ENCODE measurements at regions not wholly inside any gene's neighbourhood (a gene's known extent, or its start where the extent isn't known, plus 50 kb on each side); places are given as distances from the start of the nearest gene placed in this dataset.

GRCh38 chr4:138090150-138090917 lies 151.8 kb downstream of the SLC7A11 start:
- H3K4me1 Mint-ChIP-seq = no peaks in the 10 kb centered on the region
- no peaks in the 10 kb centered on the region for H3K9me3 Mint-ChIP-seq
- H3K4me3 Mint-ChIP-seq = no peak overlapping the region
- no peak overlapping the region for H3K27ac Mint-ChIP-seq
- H3K27me3 Mint-ChIP-seq = peaks cover 1% of the 10 kb centered on the region
- H3K36me3 Mint-ChIP-seq = no peaks in the 10 kb centered on the region

- H3K27me3 Mint-ChIP-seq = peaks cover 1% of the 10 kb centered on the region
- no peak overlapping the region for H3K27ac Mint-ChIP-seq
- no peak overlapping the region for H3K4me3 Mint-ChIP-seq
- H3K9me3 Mint-ChIP-seq = no peaks in the 10 kb centered on the region
- no peaks in the 10 kb centered on the region for H3K4me1 Mint-ChIP-seq
- no peaks in the 10 kb centered on the region for H3K36me3 Mint-ChIP-seq
Measured at GRCh38 chr4:138088449-138089208, 153.5 kb downstream of the SLC7A11 start.

- Mint-ChIP-seq H3K27ac (no peak overlapping the region), H3K4me3 (no peak overlapping the region), H3K4me1 (no peaks in the 10 kb centered on the region), H3K36me3 (no peaks in the 10 kb centered on the region), H3K9me3 (no peaks in the 10 kb centered on the region), H3K27me3 (no peaks in the 10 kb centered on the region)
Measured at GRCh38 chr4:138087066-138087719, 155.0 kb downstream of the SLC7A11 start.

- Mint-ChIP-seq H3K4me3 (no peak overlapping the region), H3K36me3 (no peaks in the 10 kb centered on the region), H3K4me1 (no peaks in the 10 kb centered on the region), H3K27me3 (no peaks in the 10 kb centered on the region), H3K27ac (no peak overlapping the region), H3K9me3 (no peaks in the 10 kb centered on the region)
Measured at GRCh38 chr4:138086611-138087041, 155.5 kb downstream of the SLC7A11 start.

GRCh38 chr4:138085736-138086305 lies 156.3 kb downstream of the SLC7A11 start:
- Mint-ChIP-seq H3K9me3 (no peaks in the 10 kb centered on the region), H3K27ac (no peak overlapping the region), H3K27me3 (no peaks in the 10 kb centered on the region), H3K4me3 (no peak overlapping the region), H3K36me3 (no peaks in the 10 kb centered on the region), H3K4me1 (no peaks in the 10 kb centered on the region)

DNA sequence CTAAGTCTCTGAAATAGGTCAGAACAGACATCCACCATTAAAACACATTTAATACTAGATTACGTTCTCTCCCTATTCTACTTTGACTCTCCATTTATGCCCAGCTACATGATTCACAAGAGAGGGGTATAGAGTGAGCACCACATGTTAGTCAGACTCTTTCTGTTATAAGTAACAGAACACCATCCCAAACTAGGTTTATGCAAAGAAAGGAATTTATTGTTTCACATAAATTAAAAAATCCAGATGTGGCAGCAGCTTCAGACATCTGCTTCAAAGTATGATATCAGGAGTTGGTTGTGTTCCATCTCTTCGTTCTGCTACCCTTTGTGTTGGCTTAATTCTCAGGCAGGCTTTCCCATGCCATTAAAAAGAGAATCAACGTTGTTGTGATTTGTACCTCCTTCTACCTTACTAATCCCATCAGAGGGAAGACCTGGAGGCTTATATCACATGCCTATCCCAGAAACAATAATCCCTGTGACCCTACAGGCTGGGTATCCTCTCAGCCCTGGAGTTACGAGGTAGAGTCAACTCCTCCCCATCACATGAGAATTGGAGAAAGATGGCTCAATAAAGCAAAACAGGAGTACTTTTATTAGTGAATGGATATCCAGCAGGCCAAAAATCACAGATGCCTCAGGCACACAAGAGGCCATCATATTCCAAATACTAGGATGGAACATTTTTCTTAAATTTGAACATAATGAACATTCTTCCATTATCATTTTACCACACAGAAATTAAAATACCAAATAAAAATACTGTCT lies 163.2 kb downstream of the SLC7A11 start:
- H3K9me3 Mint-ChIP-seq = no peaks in the 10 kb centered on the region
- H3K4me3 Mint-ChIP-seq = no peak overlapping the region
- no peaks in the 10 kb centered on the region for H3K4me1 Mint-ChIP-seq
- no peak overlapping the region for H3K27ac Mint-ChIP-seq
- H3K27me3 Mint-ChIP-seq = no peaks in the 10 kb centered on the region
- H3K36me3 Mint-ChIP-seq = no peaks in the 10 kb centered on the region

- no peak overlapping the region for H3K27ac Mint-ChIP-seq
- no peaks in the 10 kb centered on the region for H3K9me3 Mint-ChIP-seq
- H3K4me3 Mint-ChIP-seq = no peak overlapping the region
- H3K27me3 Mint-ChIP-seq = no peaks in the 10 kb centered on the region
- no peaks in the 10 kb centered on the region for H3K36me3 Mint-ChIP-seq
- H3K4me1 Mint-ChIP-seq = no peaks in the 10 kb centered on the region
Measured at GRCh38 chr4:138078253-138078652, 163.9 kb downstream of the SLC7A11 start.

DNA sequence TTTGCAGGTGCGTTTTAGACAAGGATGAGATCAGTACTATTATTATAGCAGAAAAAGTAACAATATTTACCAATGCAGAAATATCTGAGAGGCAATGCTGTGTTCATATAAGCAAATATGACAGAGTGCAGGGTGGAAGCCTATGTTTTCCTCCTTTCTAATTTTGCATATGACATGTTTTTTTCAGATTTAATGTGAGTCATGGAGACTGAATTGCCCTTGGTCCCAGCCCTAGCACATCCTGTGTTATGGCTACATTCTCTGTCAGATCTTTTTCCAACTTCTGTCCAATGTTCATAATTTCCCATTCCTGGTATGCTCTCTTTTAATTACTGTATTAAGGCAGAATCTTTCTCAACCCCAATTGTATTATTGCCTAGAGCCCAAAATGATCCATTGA lies 165.6 kb downstream of the SLC7A11 start:
- no peak overlapping the region for H3K27ac Mint-ChIP-seq
- no peaks in the 10 kb centered on the region for H3K4me1 Mint-ChIP-seq
- H3K9me3 Mint-ChIP-seq = no peaks in the 10 kb centered on the region
- H3K27me3 Mint-ChIP-seq = no peaks in the 10 kb centered on the region
- no peaks in the 10 kb centered on the region for H3K36me3 Mint-ChIP-seq
- no peak overlapping the region for H3K4me3 Mint-ChIP-seq

DNA sequence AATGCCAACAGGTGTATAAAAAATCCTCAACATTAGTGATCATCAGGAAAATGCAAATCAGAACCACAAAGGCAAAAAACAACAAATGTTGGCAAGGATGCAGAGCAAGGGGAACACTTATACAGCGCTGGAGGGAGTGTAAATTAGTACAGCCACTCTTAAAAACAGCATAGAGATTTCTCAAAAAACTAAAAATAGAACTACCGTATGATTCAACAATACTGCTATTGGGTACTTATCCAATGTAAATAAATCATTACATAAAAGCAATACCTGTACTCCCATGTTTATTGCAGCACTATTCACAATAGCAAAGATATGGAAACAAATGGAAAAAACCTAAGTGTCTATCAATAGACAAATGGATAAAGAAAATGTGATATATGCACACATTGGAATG lies 171.3 kb downstream of the SLC7A11 start:
- Mint-ChIP-seq H3K9me3 (peaks cover 6% of the 10 kb centered on the region), H3K27me3 (no peaks in the 10 kb centered on the region), H3K4me3 (no peak overlapping the region), H3K4me1 (no peaks in the 10 kb centered on the region), H3K36me3 (no peaks in the 10 kb centered on the region), H3K27ac (no peak overlapping the region)

GRCh38 chr4:138063581-138063980 lies 178.6 kb downstream of the SLC7A11 start:
- no peak overlapping the region for H3K27ac Mint-ChIP-seq
- H3K9me3 Mint-ChIP-seq = peaks cover 12% of the 10 kb centered on the region
- no peaks in the 10 kb centered on the region for H3K27me3 Mint-ChIP-seq
- no peak overlapping the region for H3K4me3 Mint-ChIP-seq
- peaks cover 2% of the 10 kb centered on the region for H3K36me3 Mint-ChIP-seq
- no peaks in the 10 kb centered on the region for H3K4me1 Mint-ChIP-seq

DNA sequence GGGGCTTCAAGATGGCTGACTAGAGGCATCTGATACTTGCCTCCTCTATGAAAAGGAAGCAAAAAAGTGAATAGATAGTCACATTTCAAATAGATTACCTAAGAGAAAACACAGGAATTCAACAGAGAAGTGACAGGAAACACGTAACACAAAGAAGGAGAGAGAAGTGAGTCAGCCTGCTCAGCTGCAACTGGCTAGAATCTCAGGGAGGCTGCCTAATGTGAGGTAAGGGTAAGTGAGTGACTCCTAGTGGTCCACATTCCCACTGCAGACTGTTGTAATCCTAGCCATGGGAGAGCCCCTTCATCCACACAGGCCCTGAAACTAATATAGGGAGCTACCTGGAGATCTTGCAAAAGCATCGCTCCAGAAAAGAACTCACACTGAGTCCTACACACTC lies 179.2 kb downstream of the SLC7A11 start:
- H3K36me3 Mint-ChIP-seq = peaks cover 2% of the 10 kb centered on the region
- peaks cover 16% of the 10 kb centered on the region for H3K9me3 Mint-ChIP-seq
- no peaks in the 10 kb centered on the region for H3K27me3 Mint-ChIP-seq
- H3K4me1 Mint-ChIP-seq = no peaks in the 10 kb centered on the region
- H3K4me3 Mint-ChIP-seq = no peak overlapping the region
- no peak overlapping the region for H3K27ac Mint-ChIP-seq

DNA sequence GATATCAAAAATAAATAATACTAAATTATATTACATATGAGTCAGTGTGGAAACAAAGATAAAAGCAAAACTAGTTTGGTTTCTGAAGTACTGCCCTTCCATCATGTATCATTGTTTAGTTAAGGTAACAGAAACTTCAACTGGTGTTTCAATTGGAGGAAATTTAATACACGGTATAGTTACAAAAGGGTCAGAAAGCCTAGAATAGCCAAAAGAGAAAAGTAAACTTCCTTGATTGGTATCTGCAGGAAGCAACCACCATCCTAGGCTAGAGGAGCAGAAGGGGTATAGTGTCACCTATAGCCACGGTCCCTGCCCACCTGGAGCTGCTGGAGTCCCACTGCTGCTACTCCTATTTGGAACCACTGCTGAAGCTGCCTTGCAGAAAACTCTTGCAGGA lies 185.6 kb downstream of the SLC7A11 start:
- Mint-ChIP-seq H3K27ac (no peak overlapping the region), H3K4me1 (no peaks in the 10 kb centered on the region), H3K27me3 (no peaks in the 10 kb centered on the region), H3K36me3 (no peaks in the 10 kb centered on the region), H3K4me3 (no peak overlapping the region), H3K9me3 (peaks cover 4% of the 10 kb centered on the region)

DNA sequence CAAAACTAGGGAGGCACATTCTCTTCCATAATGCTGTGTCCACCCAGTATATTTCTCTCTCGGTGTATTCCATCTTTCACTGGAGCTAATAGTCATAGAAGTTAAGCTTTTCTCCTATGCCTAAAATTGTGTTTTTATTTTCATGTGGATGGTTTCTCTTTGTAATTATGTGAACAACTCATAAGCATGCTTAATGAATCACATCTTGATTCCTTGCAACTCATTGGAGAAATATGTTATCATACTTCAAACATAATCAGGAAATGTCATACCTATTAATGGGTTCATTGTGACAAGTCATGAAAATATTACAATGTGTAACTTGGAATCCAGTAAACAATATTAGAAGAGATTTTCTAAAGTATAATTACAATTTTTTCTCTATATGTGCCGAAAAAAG lies 186.3 kb downstream of the SLC7A11 start:
- Mint-ChIP-seq H3K36me3 (no peaks in the 10 kb centered on the region), H3K4me3 (no peak overlapping the region), H3K4me1 (no peaks in the 10 kb centered on the region), H3K9me3 (peaks cover 4% of the 10 kb centered on the region), H3K27me3 (no peaks in the 10 kb centered on the region), H3K27ac (no peak overlapping the region)

DNA sequence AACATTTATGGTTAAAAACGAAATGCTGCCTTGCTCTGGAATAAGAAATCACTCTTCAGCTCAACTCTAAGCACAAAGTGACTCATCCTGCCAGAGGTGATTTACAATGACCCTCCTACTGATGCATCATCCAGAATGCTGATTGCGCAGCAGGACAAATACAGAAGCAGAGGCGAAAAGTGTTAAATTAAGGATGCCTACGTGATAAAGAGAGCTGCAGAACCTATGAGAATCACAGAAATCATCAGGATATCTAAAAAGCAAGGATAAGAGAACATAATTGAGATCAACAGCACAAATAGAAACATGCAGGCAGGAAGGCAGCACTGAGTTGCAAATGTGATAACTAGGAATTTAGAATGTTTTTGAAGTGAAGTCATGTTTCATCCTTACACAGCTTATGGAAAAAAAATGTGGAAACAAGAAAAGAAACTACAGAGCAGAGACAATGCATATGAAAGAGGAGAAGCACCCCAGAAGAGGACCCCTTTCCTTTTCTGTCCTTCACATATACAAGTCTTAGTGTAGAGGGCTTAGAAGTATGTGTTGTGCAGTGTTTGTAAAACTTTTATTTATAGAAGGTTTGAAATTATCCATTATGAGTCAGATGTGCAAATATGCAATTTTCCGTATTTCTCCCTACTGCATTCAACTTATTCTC lies 188.4 kb downstream of the SLC7A11 start:
- no peak overlapping the region for H3K27ac Mint-ChIP-seq
- no peaks in the 10 kb centered on the region for H3K36me3 Mint-ChIP-seq
- no peak overlapping the region for H3K4me3 Mint-ChIP-seq
- H3K27me3 Mint-ChIP-seq = no peaks in the 10 kb centered on the region
- H3K9me3 Mint-ChIP-seq = peaks cover 4% of the 10 kb centered on the region
- H3K4me1 Mint-ChIP-seq = no peaks in the 10 kb centered on the region

Data from activated naive CD4-positive, alpha-beta T cell treated with anti-CD3 and anti-CD28 coated beads, Interleukin-2, amount 50 U/mL, for 24 hours (primary cell).